ENCODE measurements at regions not wholly inside any gene's neighbourhood (a gene's known extent, or its start where the extent isn't known, plus 50 kb on each side); places are given as distances from the start of the nearest gene placed in this dataset.

GRCh38 chr12:76186131-76186906 is 101.8 kb upstream of the NAP1L1 start:
- Histone ChIP-seq H3K4me1 (peaks cover 14% of the 10 kb centered on the region), H3K27ac (no peak overlapping the region), H3K4me3 (no peak overlapping the region), H3K4me2 (no peak overlapping the region), H3K9me3 (no peaks in the 10 kb centered on the region)
- ATAC-seq = no peak
- no peak for FAIRE-seq
- 73% methylated on average over 6 of the region's 6 CpGs for WGBS (ENCODE audit: missing lambda C conversion rate)
- ChIA-PET POLR2A (no interaction called here), CTCF (no interaction called here)
- no peak for DNase-seq (ENCODE audit: low read depth in 1 of 2, low spot score in 1 of 2)
- TF ChIP-seq CBX2 (IDR thresholded peaks at IDR 0.05; ENCODE audit: borderline replicate concordance, low read depth) (no peak), USF2 (IDR thresholded peaks at IDR 0.05) (no peak), RNF2 (IDR thresholded peaks at IDR 0.05; ENCODE audit: borderline replicate concordance, low read depth) (no peak), BHLHE40 (IDR thresholded peaks at IDR 0.05; ENCODE audit: low read depth, low read length) (no peak), BCL3 (IDR thresholded peaks at IDR 0.05) (no peak), JUNB (IDR thresholded peaks at IDR 0.05) (no peak), NFE2L2 (conservative IDR thresholded peaks at IDR 0.05; ENCODE audit: low read length) (no peak), GATA3 (IDR thresholded peaks at IDR 0.05; ENCODE audit: borderline replicate concordance) (no peak), MAFK (IDR thresholded peaks at IDR 0.05; ENCODE audit: partially characterized antibody) (no peak), HES2 (IDR thresholded peaks at IDR 0.05) (no peak), HEYL (CRISPR knock-in tag; IDR thresholded peaks at IDR 0.05) (no peak), EHF (CRISPR knock-in tag; IDR thresholded peaks at IDR 0.05) (no peak), HDAC2 (IDR thresholded peaks at IDR 0.05) (no peak), NR3C1 (IDR thresholded peaks at IDR 0.05) (no peak), REST (IDR thresholded peaks at IDR 0.05) (no peak), JUN (IDR thresholded peaks at IDR 0.05) (no peak), FOSB (CRISPR knock-in tag; IDR thresholded peaks at IDR 0.05) (no peak), EP300 (IDR thresholded peaks at IDR 0.05) (no peak), SREBF2 (IDR thresholded peaks at IDR 0.05) (no peak)

- WGBS (ENCODE audit: missing lambda C conversion rate) = 6% methylated on average over 4 of the region's 4 CpGs
- POLR2A ChIA-PET = interaction anchor here (0.6 to 1.1 kb wide), 3 partner anchors 136 to 165 kb away, joined by 3 to 4 read pairs (median 4); partner anchors contain the start of gene BBS10
- TF ChIP-seq JUN (IDR thresholded peaks at IDR 0.05) (peak in 1 of 2 experiments; percentile 52; a peak in 1 of 5 replicates), EHMT2 (IDR thresholded peaks at IDR 0.05; ENCODE audit: low read depth) (0 out of 2 replicates have a peak, but pooled peaks have one; percentile 30), NPAS2 (CRISPR knock-in tag; IDR thresholded peaks at IDR 0.05; ENCODE audit: borderline replicate concordance) (no peak), HOXB13 (CRISPR knock-in tag; IDR thresholded peaks at IDR 0.05; ENCODE audit: low read depth) (no peak; the same call in 1 of the 2 replicates), FOSB (CRISPR knock-in tag; IDR thresholded peaks at IDR 0.05) (no peak), ZSCAN20 (CRISPR knock-in tag; IDR thresholded peaks at IDR 0.05) (no peak), REST (IDR thresholded peaks at IDR 0.05) (peak; percentile 63; the same call in 1 of the 2 replicates), CEBPB (IDR thresholded peaks at IDR 0.05) (0 out of 4 replicates have a peak, but pooled peaks of 1 of the 2 experiments have one; percentile 51), MAX (IDR thresholded peaks at IDR 0.05) (peak; percentile 64), JUNB (IDR thresholded peaks at IDR 0.05) (peak; percentile 89), ESRRA (IDR thresholded peaks at IDR 0.05; ENCODE audit: borderline replicate concordance, low read length) (no peak)
Observed at GRCh38 chr12:76183459-76184186, 99.1 kb upstream of the NAP1L1 start.

More at GRCh38 chr12:76183459-76184186, 99.1 kb upstream of the NAP1L1 start:
- FAIRE-seq (no peak), DNase-seq (ENCODE audit: low read depth in 1 of 2, low spot score in 1 of 2) (peak; percentile 64 to 80), ATAC-seq (peak; percentile 87 to 89)
- Histone ChIP-seq H3K4me1 (peaks cover 14% of the 10 kb centered on the region), H3K9me3 (no peaks in the 10 kb centered on the region), H3K4me3 (no peak overlapping the region), H3K27ac (peak overlapping the region; percentile 36 to 72; a peak in 5 of 6 replicates), H3K4me2 (peak overlapping the region; percentile 50)
- CTCF ChIA-PET = interaction anchor here (1.1 to 2.6 kb wide), 2 partner anchors 25 to 271 kb away, joined by 3 to 8 read pairs; no protein-coding TSS in a partner anchor
